Colonic mucosa (tissue), 4 donors: ENCODE measurements at regions not wholly inside any gene's neighbourhood (a gene's known extent, or its start where the extent isn't known, plus 50 kb on each side); places are given as distances from the start of the nearest gene placed in this dataset.

Experiments
- DNase-seq: peaks from one replicate; pipeline ENCODE4 v3.0.0-alpha.2; 2020
- H3K27ac ChIP-seq: fragments of 200-600 bp; one replicate; pipeline ENCODE4 v1.8.0; 2021
- H3K27me3 ChIP-seq: fragments of 200-600 bp; one replicate; pipeline ENCODE4 v1.8.0; 2021
- H3K36me3 ChIP-seq: fragments of 200-600 bp; one replicate; pipeline ENCODE4 v1.8.0; 2021
- H3K4me1 ChIP-seq: fragments of 200-600 bp; one replicate; pipeline ENCODE4 v1.8.0; 2021; ENCODE audit warnings: mild to moderate bottlenecking
- H3K4me3 ChIP-seq: fragments of 200-600 bp; one replicate; pipeline ENCODE4 v1.8.0; 2021
- H3K9ac ChIP-seq, 2 donors: one replicate each; pipeline ENCODE4 v1.7.0; 2013; ENCODE audit warnings: control low read depth in 2 of 2, low read depth in 2 of 2, low read length in 2 of 2
- H3K9me3 ChIP-seq: fragments of 200-600 bp; one replicate; pipeline ENCODE4 v1.8.0; 2021
- intact Hi-C: fragments of 100-400 bp; cut with DNase I; formaldehyde crosslinking; loops from one replicate; pipeline ENCODE4 v1.14.1; 2022
- TF ChIP-seq, protein P1 (sequence below): fragments of 200-600 bp; IDR thresholded peaks from one replicate; pipeline ENCODE4 v1.8.0; 2022; ENCODE audit warnings: antibody characterized with exemption, mild to moderate bottlenecking
- donor health status: healthy.
- donor health status: DM: no; HTN: no; CAD: no.
- donor health status: DM: no; HTN: no; CAD: no.

DNA sequence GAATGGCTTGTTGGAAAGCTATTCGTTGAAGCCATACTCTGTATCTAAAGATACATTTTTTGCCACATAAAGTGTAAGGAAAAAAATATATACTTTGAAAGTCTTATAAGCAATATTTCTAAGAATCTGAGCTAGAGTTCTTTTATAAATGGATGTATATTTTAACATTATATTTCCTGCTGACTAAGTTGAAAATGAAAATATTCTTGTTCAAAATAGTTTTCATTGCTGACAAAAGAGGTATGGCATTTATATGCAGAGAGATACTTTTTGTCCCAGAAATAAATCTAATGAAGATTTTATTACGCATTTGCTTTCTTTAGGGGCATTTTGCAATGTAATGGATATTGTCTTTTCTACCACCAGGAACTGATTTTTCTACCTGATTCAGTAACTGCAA, 834.9 kb downstream of the LRFN5 start:
- Histone ChIP-seq H3K4me3 (no peak overlapping the region), H3K9me3 (no peaks in the 10 kb centered on the region), H3K27me3 (no peaks in the 10 kb centered on the region), H3K27ac (no peak overlapping the region), H3K4me1 (no peaks in the 10 kb centered on the region), H3K36me3 (no peaks in the 10 kb centered on the region), H3K9ac (no peak overlapping the region)
- TF ChIP-seq, protein P1, sequence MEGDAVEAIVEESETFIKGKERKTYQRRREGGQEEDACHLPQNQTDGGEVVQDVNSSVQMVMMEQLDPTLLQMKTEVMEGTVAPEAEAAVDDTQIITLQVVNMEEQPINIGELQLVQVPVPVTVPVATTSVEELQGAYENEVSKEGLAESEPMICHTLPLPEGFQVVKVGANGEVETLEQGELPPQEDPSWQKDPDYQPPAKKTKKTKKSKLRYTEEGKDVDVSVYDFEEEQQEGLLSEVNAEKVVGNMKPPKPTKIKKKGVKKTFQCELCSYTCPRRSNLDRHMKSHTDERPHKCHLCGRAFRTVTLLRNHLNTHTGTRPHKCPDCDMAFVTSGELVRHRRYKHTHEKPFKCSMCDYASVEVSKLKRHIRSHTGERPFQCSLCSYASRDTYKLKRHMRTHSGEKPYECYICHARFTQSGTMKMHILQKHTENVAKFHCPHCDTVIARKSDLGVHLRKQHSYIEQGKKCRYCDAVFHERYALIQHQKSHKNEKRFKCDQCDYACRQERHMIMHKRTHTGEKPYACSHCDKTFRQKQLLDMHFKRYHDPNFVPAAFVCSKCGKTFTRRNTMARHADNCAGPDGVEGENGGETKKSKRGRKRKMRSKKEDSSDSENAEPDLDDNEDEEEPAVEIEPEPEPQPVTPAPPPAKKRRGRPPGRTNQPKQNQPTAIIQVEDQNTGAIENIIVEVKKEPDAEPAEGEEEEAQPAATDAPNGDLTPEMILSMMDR: no peak
- intact Hi-C loops: no loop called here
- no peak for DNase-seq

DNA sequence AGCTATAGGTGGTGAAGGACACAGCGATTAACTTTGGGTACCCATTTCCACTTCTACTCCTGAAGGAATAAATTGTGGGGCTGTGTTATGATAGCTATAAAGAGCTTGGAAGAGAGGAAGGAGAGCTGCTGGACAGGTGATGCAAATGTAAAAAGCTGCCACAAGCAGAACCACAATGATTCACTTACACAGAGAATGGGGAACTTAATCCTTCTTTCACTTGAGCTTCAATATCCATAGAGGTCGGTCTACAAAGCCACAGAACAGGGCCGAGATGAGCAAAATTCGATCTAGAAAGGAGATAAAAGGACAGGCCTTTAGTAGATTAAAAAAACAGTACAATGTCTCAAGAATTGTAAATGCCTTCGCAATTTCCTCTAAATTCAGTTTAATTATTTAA, 831.1 kb downstream of the LRFN5 start:
- intact Hi-C loops: no loop called here
- H3K27me3 ChIP-seq: no peaks in the 10 kb centered on the region
- H3K9me3 ChIP-seq: no peaks in the 10 kb centered on the region
- DNase-seq: no peak
- no peaks in the 10 kb centered on the region for H3K36me3 ChIP-seq
- TF ChIP-seq, protein P1: no peak
- H3K4me3 ChIP-seq: no peak overlapping the region
- H3K4me1 ChIP-seq: no peaks in the 10 kb centered on the region
- H3K27ac ChIP-seq: no peak overlapping the region
- no peak overlapping the region for H3K9ac ChIP-seq

DNA sequence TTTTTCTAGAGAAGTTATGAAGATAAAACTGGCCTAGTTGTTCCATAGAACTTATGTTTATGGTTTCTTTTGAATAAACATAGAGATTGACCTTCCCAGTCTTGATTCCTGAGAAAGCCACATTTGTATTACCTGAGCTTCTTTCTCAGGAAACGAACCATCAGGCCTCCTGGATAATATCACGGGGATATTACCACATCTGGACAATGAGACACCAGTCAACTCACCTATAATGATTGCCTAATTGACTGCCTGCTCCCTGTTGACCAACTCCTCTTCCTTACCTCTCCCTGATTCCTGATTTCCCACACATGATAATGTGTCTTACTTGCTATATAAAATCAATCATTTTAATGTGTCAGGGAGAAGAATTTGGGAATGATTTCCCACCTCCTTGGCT, 822.7 kb downstream of the LRFN5 start:
- H3K27ac ChIP-seq: no peak overlapping the region
- no peaks in the 10 kb centered on the region for H3K4me1 ChIP-seq
- DNase-seq: no peak
- TF ChIP-seq, protein P1: no peak
- no peaks in the 10 kb centered on the region for H3K9me3 ChIP-seq
- no peak overlapping the region for H3K9ac ChIP-seq
- H3K36me3 ChIP-seq: no peaks in the 10 kb centered on the region
- intact Hi-C loops: no loop called here
- H3K4me3 ChIP-seq: no peak overlapping the region
- H3K27me3 ChIP-seq: no peaks in the 10 kb centered on the region

DNA sequence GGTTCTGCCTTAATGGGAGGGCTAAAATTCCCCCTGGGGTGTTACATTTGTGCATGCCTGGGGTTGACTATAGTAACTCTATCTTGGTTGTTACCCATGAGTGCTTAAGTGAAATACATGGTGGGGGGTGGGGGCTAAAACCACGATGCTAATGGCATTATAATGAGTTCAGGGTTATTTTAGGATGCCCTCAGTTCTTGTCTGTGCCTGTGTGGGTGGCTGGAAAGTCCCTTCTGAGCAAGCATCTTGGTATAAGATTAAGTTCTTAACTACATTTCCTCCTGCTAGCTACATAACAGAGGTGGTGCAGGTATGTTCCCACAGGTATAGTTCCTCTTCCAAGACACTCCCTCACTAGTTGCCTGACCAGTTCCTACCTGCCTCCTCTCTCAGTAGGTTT, 822.3 kb downstream of the LRFN5 start:
- no peak for DNase-seq
- Histone ChIP-seq H3K27me3 (no peaks in the 10 kb centered on the region), H3K4me1 (no peaks in the 10 kb centered on the region), H3K9me3 (no peaks in the 10 kb centered on the region), H3K9ac (no peak overlapping the region), H3K36me3 (no peaks in the 10 kb centered on the region), H3K27ac (no peak overlapping the region), H3K4me3 (no peak overlapping the region)
- intact Hi-C loops: no loop called here
- TF ChIP-seq, protein P1: no peak

DNA sequence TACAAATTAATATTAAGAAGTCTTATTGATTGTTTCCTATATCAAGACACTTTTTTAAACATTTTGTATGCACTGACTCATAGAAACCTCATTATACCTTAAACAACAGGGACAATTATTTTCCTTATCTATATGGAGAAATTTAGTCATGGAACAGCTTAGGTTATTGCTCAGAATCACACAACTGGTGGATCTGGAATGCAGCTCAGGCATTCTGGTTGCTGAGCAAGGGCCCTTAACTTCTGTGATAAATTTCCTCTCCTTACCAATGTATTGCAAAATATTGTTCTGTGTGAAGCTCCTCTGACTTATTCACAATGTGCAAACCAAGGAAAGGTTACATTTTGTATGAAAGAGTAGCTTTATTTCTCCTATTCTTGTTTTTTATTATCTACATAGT, 817.8 kb downstream of the LRFN5 start:
- no peaks in the 10 kb centered on the region for H3K4me1 ChIP-seq
- no peaks in the 10 kb centered on the region for H3K27me3 ChIP-seq
- intact Hi-C loops: no loop called here
- no peaks in the 10 kb centered on the region for H3K9me3 ChIP-seq
- DNase-seq: no peak
- no peak overlapping the region for H3K9ac ChIP-seq
- TF ChIP-seq, protein P1: no peak
- H3K4me3 ChIP-seq: no peak overlapping the region
- H3K36me3 ChIP-seq: no peaks in the 10 kb centered on the region
- no peak overlapping the region for H3K27ac ChIP-seq
